ENCODE measurements at regions not wholly inside any gene's neighbourhood (a gene's known extent, or its start where the extent isn't known, plus 50 kb on each side); places are given as distances from the start of the nearest gene placed in this dataset.
A peak's percentile ranks its signal among the peaks of the same experiment; 100 is the strongest.
"Not testable (repeated sequence)": the region's sequence is repeated elsewhere in the genome, so short reads cannot be mapped to it uniquely, and the experiment has no call there.

GRCh38 chrX:140633105-140633504 lies 76.5 kb upstream of the LINC00632 start:
- DNase-seq (ENCODE audit: low read depth): not testable (repeated sequence)

DNA sequence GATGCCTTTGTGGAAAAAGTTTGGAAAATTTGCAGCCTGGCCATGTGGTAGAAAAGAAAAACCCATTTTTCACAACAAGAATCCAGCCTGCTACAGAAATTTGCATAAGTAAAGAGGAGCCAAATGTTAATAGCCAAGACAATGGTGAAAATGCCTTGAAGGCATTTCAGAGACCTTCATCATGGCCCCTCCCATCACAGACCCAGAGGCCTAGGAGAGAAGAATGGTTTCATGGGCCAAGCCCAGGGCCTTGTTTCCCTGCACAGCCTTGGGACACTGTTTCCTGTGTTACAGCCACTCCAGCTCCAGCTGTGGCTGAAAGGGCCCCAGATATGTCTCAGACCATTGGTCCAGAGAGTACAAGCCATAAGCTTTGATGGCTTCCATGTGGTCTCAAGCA lies 101.4 kb upstream of the LINC00632 start:
- no peak for DNase-seq (ENCODE audit: low read depth)

- no peak for DNase-seq (ENCODE audit: low read depth)
Measured at GRCh38 chrX:140602140-140602539, 97.3 kb upstream of the SOX3 start.

DNA sequence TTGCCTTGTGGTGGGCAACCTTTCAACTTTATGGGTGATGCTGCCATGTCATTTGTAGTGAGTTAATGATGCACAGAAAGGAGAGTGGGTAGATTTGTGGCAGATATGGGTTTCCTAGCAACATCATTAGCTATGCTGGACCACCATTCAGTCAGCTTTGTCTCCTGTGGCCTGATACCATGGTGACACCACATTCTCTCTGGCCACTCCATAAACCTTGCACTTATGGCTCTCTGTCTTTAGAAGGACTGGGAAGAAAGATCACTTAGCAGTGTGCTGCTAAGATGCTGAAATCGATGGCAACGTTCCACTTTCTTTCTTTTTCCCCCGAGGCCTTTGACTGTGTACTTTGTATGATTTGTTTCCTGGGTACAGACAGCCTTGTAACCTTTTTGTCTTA lies 95.0 kb upstream of the SOX3 start:
- DNase-seq (ENCODE audit: low read depth): no peak

- DNase-seq (ENCODE audit: low read depth): no peak
Measured at GRCh38 chrX:140589657-140590056, 84.8 kb upstream of the SOX3 start.

DNA sequence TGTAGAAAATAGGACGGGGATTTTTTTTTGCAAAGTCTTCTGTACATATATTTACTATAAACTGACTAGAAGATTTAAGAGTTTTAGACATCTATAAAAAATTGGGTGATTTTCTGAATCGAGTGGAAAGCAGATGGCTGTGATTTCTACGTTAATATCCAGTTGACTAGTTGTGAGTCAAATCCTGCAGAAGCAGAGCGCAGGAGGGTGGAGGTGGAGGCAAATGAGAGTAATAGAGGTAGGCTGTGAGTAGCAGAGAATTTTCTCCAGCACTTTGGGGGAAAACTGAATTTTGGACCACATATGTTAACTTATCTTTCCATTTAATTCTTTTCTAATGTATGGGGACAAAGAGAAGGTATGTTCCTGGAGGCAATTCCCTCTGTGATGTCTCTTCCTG lies 82.1 kb upstream of the SOX3 start:
- no peak for DNase-seq (ENCODE audit: low read depth)

GRCh38 chrX:140580478-140580877 lies 75.6 kb upstream of the SOX3 start:
- DNase-seq (ENCODE audit: low read depth): no peak

- peak; percentile 34 for DNase-seq (ENCODE audit: low read depth)
Measured at GRCh38 chrX:140572724-140573123, 67.9 kb upstream of the SOX3 start.

GRCh38 chrX:140563893-140564292 lies 59.0 kb upstream of the SOX3 start:
- DNase-seq (ENCODE audit: low read depth): peak; percentile 0
